GM23338 (cell line): ENCODE measurements at regions not wholly inside any gene's neighbourhood (a gene's known extent, or its start where the extent isn't known, plus 50 kb on each side); places are given as distances from the start of the nearest gene placed in this dataset.

Experiments used
- ATAC-seq: fragments of 200-7000 bp; cut with Tn5 transposase; 3 replicates; pipeline ENCODE4 v1.9.1; 2020
- DNase-seq: peaks from one replicate; pipeline ENCODE4 v3.0.0-alpha.2; 2015; ENCODE audit warnings: low spot score
- H2AFZ ChIP-seq: fragments of 200-600 bp; sonication (generic); 2 replicates; pipeline ENCODE4 v1.8.0; 2016; ENCODE audit warnings: antibody characterized with exemption, mild to moderate bottlenecking, moderate library complexity
- H3F3A ChIP-seq: fragments of 200-600 bp; sonication (generic); replicated peaks from 2 replicates; pipeline ENCODE4 v1.8.0; 2017; ENCODE audit warnings: antibody characterized with exemption, mixed run types, low read depth
- H3K27ac ChIP-seq: fragments of 200-600 bp; sonication (generic); 2 replicates; pipeline ENCODE4 v1.6.1; 2016; ENCODE audit warnings: low read depth
- H3K27me3 ChIP-seq: fragments of 200-600 bp; sonication (generic); 2 replicates; pipeline ENCODE4 v1.8.0; 2016; ENCODE audit warnings: mild to moderate bottlenecking, mixed run types, moderate library complexity; ENCODE audit not compliant: insufficient read depth
- H3K36me3 ChIP-seq: fragments of 200-600 bp; sonication (generic); 2 replicates; pipeline ENCODE4 v1.8.0; 2016; ENCODE audit warnings: mild to moderate bottlenecking; ENCODE audit not compliant: insufficient read depth
- H3K4me1 ChIP-seq: fragments of 200-600 bp; sonication (generic); 2 replicates; pipeline ENCODE4 v1.8.0; 2016; ENCODE audit warnings: mild to moderate bottlenecking, moderate library complexity; ENCODE audit not compliant: insufficient read depth
- H3K4me2 ChIP-seq: fragments of 200-600 bp; sonication (generic); 2 replicates; pipeline ENCODE4 v1.7.1; 2017; ENCODE audit warnings: mixed run types
- H3K4me3 ChIP-seq: fragments of 200-600 bp; sonication (generic); 2 replicates; pipeline ENCODE4 v1.6.1; 2016; ENCODE audit warnings: mixed run types
- H3K79me2 ChIP-seq: fragments of 200-600 bp; sonication (generic); replicated peaks from 2 replicates; pipeline ENCODE4 v1.8.0; 2017; ENCODE audit warnings: mild to moderate bottlenecking; ENCODE audit not compliant: insufficient read depth
- H3K9me2 ChIP-seq: fragments of 200-600 bp; sonication (generic); 2 replicates; pipeline ENCODE4 v1.8.0; 2017; ENCODE audit not compliant: insufficient read depth
- H4K20me1 ChIP-seq: fragments of 200-600 bp; sonication (generic); replicated peaks from 2 replicates; pipeline ENCODE4 v1.8.0; 2017; ENCODE audit warnings: mild to moderate bottlenecking; ENCODE audit not compliant: insufficient read depth
- H3K27ac Mint-ChIP-seq: 2 replicates; pipeline ENCODE4 v1.8.0; 2020; ENCODE audit warnings: inconsistent platforms, mild to moderate bottlenecking, moderate library complexity, mixed read lengths
- H3K27me3 Mint-ChIP-seq: 3 replicates; pipeline ENCODE4 v1.8.0; 2022; ENCODE audit warnings: low read depth, mild to moderate bottlenecking, moderate library complexity, mixed read lengths, inconsistent platforms; ENCODE audit not compliant: insufficient read depth, poor library complexity
- H3K36me3 Mint-ChIP-seq: 3 replicates; pipeline ENCODE4 v1.8.0; 2021; ENCODE audit warnings: low read depth, mild to moderate bottlenecking, inconsistent platforms, moderate library complexity, mixed read lengths
- H3K4me1 Mint-ChIP-seq: 3 replicates; pipeline ENCODE4 v1.8.0; 2020; ENCODE audit warnings: mild to moderate bottlenecking, inconsistent platforms, mixed read lengths
- H3K4me3 Mint-ChIP-seq: 3 replicates; pipeline ENCODE4 v1.8.0; 2021; ENCODE audit warnings: moderate library complexity, mild to moderate bottlenecking, inconsistent platforms, mixed read lengths
- H3K9me3 Mint-ChIP-seq: 3 replicates; pipeline ENCODE4 v1.8.0; 2020; ENCODE audit warnings: moderate library complexity, mild to moderate bottlenecking, inconsistent platforms, mixed read lengths
- CREB1 ChIP-seq: fragments of 250-450 bp; sonication (Bioruptor Pico); IDR thresholded peaks from 2 replicates; pipeline ENCODE4 v1.5.0; 2020; ENCODE audit warnings: low read depth, mild to moderate bottlenecking, moderate library complexity
- EZH2 ChIP-seq: fragments of 200-600 bp; sonication (generic); IDR thresholded peaks from one replicate; pipeline ENCODE4 v1.8.0; 2017; ENCODE audit warnings: antibody characterized with exemption, mild to moderate bottlenecking, low read depth; ENCODE audit not compliant: unreplicated experiment
- EZH2phosphoT487 ChIP-seq: fragments of 200-600 bp; sonication (generic); IDR thresholded peaks from one replicate; pipeline ENCODE4 v1.8.1; 2018; ENCODE audit warnings: antibody characterized with exemption; ENCODE audit not compliant: unreplicated experiment
- JUNB ChIP-seq: IDR thresholded peaks from one replicate; pipeline ENCODE4 v1.6.1; 2016; ENCODE audit warnings: antibody characterized with exemption; ENCODE audit not compliant: unreplicated experiment
- POLR2AphosphoS5 ChIP-seq: IDR thresholded peaks from 2 replicates; pipeline ENCODE4 v1.6.1; 2016; ENCODE audit warnings: antibody characterized with exemption, low read depth
- REST ChIP-seq: IDR thresholded peaks from one replicate; pipeline ENCODE4 v1.6.1; 2018; ENCODE audit warnings: antibody characterized with exemption; ENCODE audit not compliant: unreplicated experiment
- STAT1 ChIP-seq: IDR thresholded peaks from one replicate; pipeline ENCODE4 v1.6.1; 2016; ENCODE audit warnings: antibody characterized with exemption; ENCODE audit not compliant: unreplicated experiment
- ZNF114 ChIP-seq: fragments of 250-450 bp; sonication (Bioruptor Pico); IDR thresholded peaks from 2 replicates; pipeline ENCODE4 v1.5.0; 2020; ENCODE audit warnings: mild to moderate bottlenecking, moderate library complexity
- ZNF331 ChIP-seq: fragments of 250-450 bp; sonication (Bioruptor Pico); IDR thresholded peaks from 2 replicates; pipeline ENCODE4 v1.5.0; 2020; ENCODE audit warnings: low read depth, mild to moderate bottlenecking, moderate library complexity
- TF ChIP-seq, protein P1 (sequence below): fragments of 250-450 bp; sonication (Bioruptor Pico); IDR thresholded peaks from 2 replicates; pipeline ENCODE4 v1.5.0; 2020; ENCODE audit warnings: mild to moderate bottlenecking, moderate library complexity
- TF ChIP-seq, protein P2 (sequence below): IDR thresholded peaks from 2 replicates; pipeline ENCODE4 v1.6.1; 2016; ENCODE audit warnings: antibody characterized with exemption

- TF ChIP-seq, protein P1, sequence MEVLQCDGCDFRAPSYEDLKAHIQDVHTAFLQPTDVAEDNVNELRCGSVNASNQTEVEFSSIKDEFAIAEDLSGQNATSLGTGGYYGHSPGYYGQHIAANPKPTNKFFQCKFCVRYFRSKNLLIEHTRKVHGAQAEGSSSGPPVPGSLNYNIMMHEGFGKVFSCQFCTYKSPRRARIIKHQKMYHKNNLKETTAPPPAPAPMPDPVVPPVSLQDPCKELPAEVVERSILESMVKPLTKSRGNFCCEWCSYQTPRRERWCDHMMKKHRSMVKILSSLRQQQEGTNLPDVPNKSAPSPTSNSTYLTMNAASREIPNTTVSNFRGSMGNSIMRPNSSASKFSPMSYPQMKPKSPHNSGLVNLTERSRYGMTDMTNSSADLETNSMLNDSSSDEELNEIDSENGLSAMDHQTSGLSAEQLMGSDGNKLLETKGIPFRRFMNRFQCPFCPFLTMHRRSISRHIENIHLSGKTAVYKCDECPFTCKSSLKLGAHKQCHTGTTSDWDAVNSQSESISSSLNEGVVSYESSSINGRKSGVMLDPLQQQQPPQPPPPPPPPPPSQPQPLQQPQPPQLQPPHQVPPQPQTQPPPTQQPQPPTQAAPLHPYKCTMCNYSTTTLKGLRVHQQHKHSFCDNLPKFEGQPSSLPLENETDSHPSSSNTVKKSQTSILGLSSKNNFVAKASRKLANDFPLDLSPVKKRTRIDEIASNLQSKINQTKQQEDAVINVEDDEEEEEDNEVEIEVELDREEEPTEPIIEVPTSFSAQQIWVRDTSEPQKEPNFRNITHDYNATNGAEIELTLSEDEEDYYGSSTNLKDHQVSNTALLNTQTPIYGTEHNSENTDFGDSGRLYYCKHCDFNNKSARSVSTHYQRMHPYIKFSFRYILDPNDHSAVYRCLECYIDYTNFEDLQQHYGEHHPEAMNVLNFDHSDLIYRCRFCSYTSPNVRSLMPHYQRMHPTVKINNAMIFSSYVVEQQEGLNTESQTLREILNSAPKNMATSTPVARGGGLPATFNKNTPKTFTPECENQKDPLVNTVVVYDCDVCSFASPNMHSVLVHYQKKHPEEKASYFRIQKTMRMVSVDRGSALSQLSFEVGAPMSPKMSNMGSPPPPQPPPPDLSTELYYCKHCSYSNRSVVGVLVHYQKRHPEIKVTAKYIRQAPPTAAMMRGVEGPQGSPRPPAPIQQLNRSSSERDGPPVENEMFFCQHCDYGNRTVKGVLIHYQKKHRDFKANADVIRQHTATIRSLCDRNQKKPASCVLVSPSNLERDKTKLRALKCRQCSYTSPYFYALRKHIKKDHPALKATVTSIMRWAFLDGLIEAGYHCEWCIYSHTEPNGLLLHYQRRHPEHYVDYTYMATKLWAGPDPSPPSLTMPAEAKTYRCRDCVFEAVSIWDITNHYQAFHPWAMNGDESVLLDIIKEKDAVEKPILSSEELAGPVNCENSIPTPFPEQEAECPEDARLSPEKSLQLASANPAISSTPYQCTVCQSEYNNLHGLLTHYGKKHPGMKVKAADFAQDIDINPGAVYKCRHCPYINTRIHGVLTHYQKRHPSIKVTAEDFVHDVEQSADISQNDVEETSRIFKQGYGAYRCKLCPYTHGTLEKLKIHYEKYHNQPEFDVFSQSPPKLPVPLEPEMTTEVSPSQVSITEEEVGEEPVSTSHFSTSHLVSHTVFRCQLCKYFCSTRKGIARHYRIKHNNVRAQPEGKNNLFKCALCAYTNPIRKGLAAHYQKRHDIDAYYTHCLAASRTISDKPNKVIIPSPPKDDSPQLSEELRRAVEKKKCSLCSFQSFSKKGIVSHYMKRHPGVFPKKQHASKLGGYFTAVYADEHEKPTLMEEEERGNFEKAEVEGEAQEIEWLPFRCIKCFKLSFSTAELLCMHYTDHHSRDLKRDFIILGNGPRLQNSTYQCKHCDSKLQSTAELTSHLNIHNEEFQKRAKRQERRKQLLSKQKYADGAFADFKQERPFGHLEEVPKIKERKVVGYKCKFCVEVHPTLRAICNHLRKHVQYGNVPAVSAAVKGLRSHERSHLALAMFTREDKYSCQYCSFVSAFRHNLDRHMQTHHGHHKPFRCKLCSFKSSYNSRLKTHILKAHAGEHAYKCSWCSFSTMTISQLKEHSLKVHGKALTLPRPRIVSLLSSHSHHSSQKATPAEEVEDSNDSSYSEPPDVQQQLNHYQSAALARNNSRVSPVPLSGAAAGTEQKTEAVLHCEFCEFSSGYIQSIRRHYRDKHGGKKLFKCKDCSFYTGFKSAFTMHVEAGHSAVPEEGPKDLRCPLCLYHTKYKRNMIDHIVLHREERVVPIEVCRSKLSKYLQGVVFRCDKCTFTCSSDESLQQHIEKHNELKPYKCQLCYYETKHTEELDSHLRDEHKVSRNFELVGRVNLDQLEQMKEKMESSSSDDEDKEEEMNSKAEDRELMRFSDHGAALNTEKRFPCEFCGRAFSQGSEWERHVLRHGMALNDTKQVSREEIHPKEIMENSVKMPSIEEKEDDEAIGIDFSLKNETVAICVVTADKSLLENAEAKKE (CRISPR knock-in tag), result no peak
- TF ChIP-seq JUNB (no peak), EZH2 (no peak), EZH2phosphoT487 (no peak)
These were observed 171.6 kb downstream of the TMX3 start (continued) for GRCh38 chr18:68543344-68543743.

GRCh38 chr18:68542846-68543245, 172.1 kb downstream of the TMX3 start:
- H3K36me3 Mint-ChIP-seq, result no peaks in the 10 kb centered on the region
- DNase-seq (no peak), ATAC-seq (no peak)
- H3K9me3 Mint-ChIP-seq, result no peaks in the 10 kb centered on the region
- Histone ChIP-seq H4K20me1 (no peaks in the 10 kb centered on the region), H3K4me3 (no peak overlapping the region), H3K9me2 (no peaks in the 10 kb centered on the region), H3K36me3 (no peaks in the 10 kb centered on the region), H3F3A (no peaks in the 10 kb centered on the region), H2AFZ (no peak overlapping the region), H3K4me2 (no peak overlapping the region), H3K4me1 (no peaks in the 10 kb centered on the region), H3K79me2 (no peaks in the 10 kb centered on the region), H3K27ac (no peak overlapping the region), H3K27me3 (no peaks in the 10 kb centered on the region)
- H3K27me3 Mint-ChIP-seq, result no peaks in the 10 kb centered on the region
- no peaks in the 10 kb centered on the region for H3K4me1 Mint-ChIP-seq
- no peak overlapping the region for H3K4me3 Mint-ChIP-seq
- no peak overlapping the region for H3K27ac Mint-ChIP-seq
- no peak for TF ChIP-seq ZNF331 (CRISPR knock-in tag)
- no peak for TF ChIP-seq JUNB
- TF ChIP-seq REST, result no peak
- no peak for TF ChIP-seq POLR2AphosphoS5
- TF ChIP-seq, protein P2, sequence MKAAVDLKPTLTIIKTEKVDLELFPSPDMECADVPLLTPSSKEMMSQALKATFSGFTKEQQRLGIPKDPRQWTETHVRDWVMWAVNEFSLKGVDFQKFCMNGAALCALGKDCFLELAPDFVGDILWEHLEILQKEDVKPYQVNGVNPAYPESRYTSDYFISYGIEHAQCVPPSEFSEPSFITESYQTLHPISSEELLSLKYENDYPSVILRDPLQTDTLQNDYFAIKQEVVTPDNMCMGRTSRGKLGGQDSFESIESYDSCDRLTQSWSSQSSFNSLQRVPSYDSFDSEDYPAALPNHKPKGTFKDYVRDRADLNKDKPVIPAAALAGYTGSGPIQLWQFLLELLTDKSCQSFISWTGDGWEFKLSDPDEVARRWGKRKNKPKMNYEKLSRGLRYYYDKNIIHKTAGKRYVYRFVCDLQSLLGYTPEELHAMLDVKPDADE, result no peak
- no peak for TF ChIP-seq EZH2
- TF ChIP-seq STAT1, result no peak
- TF ChIP-seq CREB1 (CRISPR knock-in tag), result no peak
- TF ChIP-seq ZNF114, result no peak
